Panc1 (cell line): ENCODE measurements at regions not wholly inside any gene's neighbourhood (a gene's known extent, or its start where the extent isn't known, plus 50 kb on each side); places are given as distances from the start of the nearest gene placed in this dataset.

ENCODE experiments used
- CTCF ChIP-seq: fragments of 450-650 bp; IDR thresholded peaks from 2 replicates; pipeline ENCODE4 v1.5.1; 2017; ENCODE audit warnings: mild to moderate bottlenecking
- POLR2AphosphoS5 ChIP-seq: IDR thresholded peaks from 2 replicates; pipeline ENCODE4 v1.6.1; 2012; ENCODE audit warnings: mild to moderate bottlenecking, low read depth, low read length, moderate library complexity
- REST ChIP-seq, 2 experiments: IDR thresholded peaks; 2 replicates each; pipeline ENCODE4 v1.6.1; 2011 to 2012; ENCODE audit warnings: low read depth in 2 of 2, control low read depth in 1 of 2, low read length in 1 of 2, mild to moderate bottlenecking in 1 of 2, moderate library complexity in 1 of 2; ENCODE audit not compliant: insufficient read depth in 1 of 2
- SIN3A ChIP-seq: IDR thresholded peaks from 2 replicates; pipeline ENCODE4 v1.6.1; 2012; ENCODE audit warnings: low read depth, mild to moderate bottlenecking, low read length, moderate library complexity, borderline replicate concordance; ENCODE audit not compliant: insufficient read depth
- TCF7L2 ChIP-seq: IDR thresholded peaks from 2 replicates; pipeline ENCODE4 v1.6.1; 2011; ENCODE audit warnings: mild to moderate bottlenecking, low read depth, low read length, inconsistent platforms

- no peak for TF ChIP-seq SIN3A
- no peak for TF ChIP-seq CTCF
- TF ChIP-seq POLR2AphosphoS5 = no peak
- TF ChIP-seq REST (IDR thresholded peaks at IDR 0.05; ENCODE audit: insufficient read depth in 1 of 2, low read depth in 2 of 2, low read length in 1 of 2) = no peak
- TF ChIP-seq TCF7L2 = no peak
Measured at GRCh38 chr17:15108992-15109391, 156.1 kb downstream of the PMP22 start.
